IMR-90 (cell line): ENCODE measurements at regions not wholly inside any gene's neighbourhood (a gene's known extent, or its start where the extent isn't known, plus 50 kb on each side); places are given as distances from the start of the nearest gene placed in this dataset.

Source experiments
- ATAC-seq: fragments of 200-7000 bp; cut with Tn5 transposase; 2 replicates; pipeline ENCODE4 v1.9.1; 2020; ENCODE audit warnings: low read depth, mild to moderate bottlenecking, moderate library complexity
- BruUV-seq: library from RNA; stranded (reverse); fragments of 400-500 nt; replicated peaks from 2 replicates; lab custom pipeline; 2021; lab: Mats Ljungman, UMichigan
- CTCF ChIA-PET: fragments of 300-600 bp; formaldehyde crosslinking; extraction: SDS; loops from one replicate; lab custom pipeline; 2021; ENCODE audit warnings: antibody characterized with exemption; lab: Yijun Ruan, JAX
- POLR2A ChIA-PET: fragments of 300-600 bp; sonication (Branson Sonifier 250); formaldehyde crosslinking; loops from one replicate; lab custom pipeline; 2022; ENCODE audit warnings: antibody characterized with exemption; ENCODE audit not compliant: unreplicated experiment; lab: Charles Lee
- DNase-seq: peaks from one replicate; pipeline ENCODE4 v3.0.0; 2013
- H2AFZ ChIP-seq: replicated peaks from 2 replicates; pipeline ENCODE3; 2013; ENCODE audit warnings: low read length, mild to moderate bottlenecking; ENCODE audit not compliant: poor library complexity
- H2AK5ac ChIP-seq: 2 replicates; pipeline ENCODE4 v1.6.1; 2013; ENCODE audit warnings: low read depth, low read length, inconsistent platforms
- H2AK9ac ChIP-seq: replicated peaks from 2 replicates; pipeline ENCODE3; 2013; ENCODE audit warnings: mild to moderate bottlenecking, low read depth, low read length, moderate library complexity; ENCODE audit not compliant: poor library complexity
- H2BK120ac ChIP-seq: 2 replicates; pipeline ENCODE4 v1.6.1; 2013; ENCODE audit warnings: low read depth, low read length, inconsistent platforms
- H2BK15ac ChIP-seq: 3 replicates; pipeline ENCODE4 v1.6.1; 2013; ENCODE audit warnings: low read depth, low read length, inconsistent platforms
- H2BK20ac ChIP-seq: 2 replicates; pipeline ENCODE4 v1.6.1; 2013; ENCODE audit warnings: low read depth, mild to moderate bottlenecking, inconsistent platforms, low read length, moderate library complexity
- H2BK5ac ChIP-seq: 2 replicates; pipeline ENCODE4 v1.6.1; 2013; ENCODE audit warnings: mild to moderate bottlenecking, low read depth, low read length, inconsistent platforms; ENCODE audit not compliant: poor library complexity, severe bottlenecking
- H3K14ac ChIP-seq: replicated peaks from 2 replicates; pipeline ENCODE4 v1.6.1; 2013; ENCODE audit warnings: low read depth, low read length, inconsistent platforms
- H3K18ac ChIP-seq: 2 replicates; pipeline ENCODE4 v1.6.1; 2013; ENCODE audit warnings: low read depth, low read length, control low read depth
- H3K23ac ChIP-seq: 2 replicates; pipeline ENCODE4 v1.6.1; 2013; ENCODE audit warnings: low read depth, low read length, inconsistent platforms
- H3K27ac ChIP-seq: 2 replicates; pipeline ENCODE4 v1.5.1; 2013; ENCODE audit warnings: mild to moderate bottlenecking, control low read depth, low read length; ENCODE audit not compliant: insufficient read depth
- H3K27me3 ChIP-seq: 2 replicates; pipeline ENCODE4 v1.6.1; 2013; ENCODE audit warnings: low read length; ENCODE audit not compliant: control insufficient read depth, insufficient read depth
- H3K36me3 ChIP-seq: 2 replicates; pipeline ENCODE4 v1.6.1; 2013; ENCODE audit warnings: low read length, mixed read lengths; ENCODE audit not compliant: control insufficient read depth, insufficient read depth
- H3K4ac ChIP-seq: 2 replicates; pipeline ENCODE4 v1.6.1; 2013; ENCODE audit warnings: low read depth, low read length, inconsistent platforms
- H3K4me1 ChIP-seq: 2 replicates; pipeline ENCODE4 v1.6.1; 2013; ENCODE audit warnings: low read length, mixed read lengths; ENCODE audit not compliant: control insufficient read depth, insufficient read depth
- H3K4me2 ChIP-seq: 2 replicates; pipeline ENCODE4 v1.6.1; 2013; ENCODE audit warnings: low read depth, mild to moderate bottlenecking, control low read depth, low read length, moderate library complexity
- H3K4me3 ChIP-seq: 2 replicates; pipeline ENCODE4 v1.5.1; 2013; ENCODE audit warnings: low read depth, mild to moderate bottlenecking, control low read depth, low read length, moderate library complexity; ENCODE audit not compliant: insufficient read depth
- H3K56ac ChIP-seq: 2 replicates; pipeline ENCODE4 v1.6.1; 2013; ENCODE audit warnings: low read length, inconsistent platforms; ENCODE audit not compliant: insufficient read depth; ENCODE audit errors: extremely low read depth
- H3K79me1 ChIP-seq, 2 experiments: 2 replicates each; pipeline ENCODE4 v1.6.1; 2013; ENCODE audit warnings: low read length in 2 of 2, inconsistent platforms in 1 of 2, low read depth in 1 of 2
- H3K9ac ChIP-seq: 2 replicates; pipeline ENCODE4 v1.6.1; 2013; ENCODE audit warnings: low read depth, low read length, control low read depth
- H3K9me1 ChIP-seq: 2 replicates; pipeline ENCODE4 v1.6.1; 2013; ENCODE audit warnings: low read length, inconsistent platforms; ENCODE audit not compliant: insufficient read depth
- H3K9me3 ChIP-seq: 2 replicates; pipeline ENCODE4 v1.6.1; 2013; ENCODE audit warnings: low read length; ENCODE audit not compliant: control insufficient read depth, insufficient read depth
- H4K20me1 ChIP-seq: 2 replicates; pipeline ENCODE4 v1.6.1; 2013; ENCODE audit warnings: low read length, inconsistent platforms; ENCODE audit not compliant: insufficient read depth
- H4K5ac ChIP-seq: 2 replicates; pipeline ENCODE4 v1.6.1; 2013; ENCODE audit warnings: mild to moderate bottlenecking, low read depth, low read length, control low read depth
- H4K8ac ChIP-seq, 2 experiments: 2 replicates each; pipeline ENCODE4 v1.6.1; 2013; ENCODE audit warnings: low read depth in 2 of 2, low read length in 2 of 2, control low read depth in 1 of 2, inconsistent platforms in 1 of 2
- H4K91ac ChIP-seq: 2 replicates; pipeline ENCODE4 v1.6.1; 2013; ENCODE audit warnings: low read depth, low read length, inconsistent platforms; ENCODE audit not compliant: insufficient read depth
- MAFK ChIP-seq: IDR thresholded peaks from 2 replicates; pipeline ENCODE4 v1.6.1; 2012; ENCODE audit warnings: low read depth, low read length, improper control_type of control experiment
- NFE2L2 ChIP-seq: fragments of 150-350 bp; IDR thresholded peaks from 2 replicates; pipeline ENCODE4 v1.6.1; 2016; ENCODE audit warnings: low read depth, mild to moderate bottlenecking, low read length
- SMC3 ChIP-seq: fragments of 150-350 bp; IDR thresholded peaks from 2 replicates; pipeline ENCODE4 v1.6.1; 2016; ENCODE audit warnings: low read depth, mild to moderate bottlenecking, antibody characterized with exemption, low read length, moderate library complexity
- WGBS, 2 experiments: methylation state at CpG; one replicate each; pipeline versions ENCODE4 v1.1.5 to v1.1.7; 2013; ENCODE audit warnings: missing lambda C conversion rate in 2 of 2; ENCODE audit not compliant: insufficient read length in 1 of 2; ENCODE audit errors: extremely low coverage in 2 of 2; 5-methylcytosine and 5-hydroxymethylcytosine counted together
- dilution Hi-C: fragments of 300-500 bp; cut with HindIII; formaldehyde crosslinking; loops from one replicate; pipeline ENCODE4 v1.14.3; 2018; ENCODE audit warnings: low sequenced_read_pairs; ENCODE audit not compliant: unreplicated experiment
- in situ Hi-C: fragments of 300-500 bp; cut with MboI; formaldehyde crosslinking; loops from 3 replicates; pipeline ENCODE4 v1.14.3; 2019; ENCODE audit warnings: low sequenced_read_pairs, inconsistent platforms, mixed read lengths
- intact Hi-C: fragments of 100-400 bp; cut with micrococcal nuclease; formaldehyde crosslinking; loops from 2 replicates; pipeline ENCODE4 v1.10.0; 2022

DNA sequence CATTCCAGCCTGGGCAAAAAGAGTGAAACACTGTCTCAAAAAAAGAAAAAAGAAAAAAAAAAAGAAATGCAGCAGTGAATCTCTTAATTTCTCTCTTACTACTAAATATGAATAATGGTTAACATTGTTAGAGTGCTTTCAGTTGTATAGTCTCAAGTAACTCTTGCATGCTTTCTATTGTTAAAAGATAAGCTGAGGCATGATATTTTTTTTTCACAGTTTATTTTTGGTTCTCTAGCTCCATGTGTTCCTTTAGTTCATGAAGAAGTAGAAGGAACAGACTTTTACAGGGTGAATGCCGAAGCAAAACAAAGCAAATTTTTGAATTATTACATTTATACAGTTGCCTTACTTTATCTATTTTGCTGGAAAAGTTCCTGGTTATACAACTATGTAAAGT, 1180.9 kb downstream of the OTOL1 start:
- H3K4ac ChIP-seq, result no peak overlapping the region
- H3K4me2 ChIP-seq, result no peak overlapping the region
- no peak overlapping the region for H2BK120ac ChIP-seq
- no peak overlapping the region for H2AK9ac ChIP-seq
- no peak overlapping the region for H2BK20ac ChIP-seq
- H3K9me1 ChIP-seq, result no peaks in the 10 kb centered on the region
- no peak overlapping the region for H3K18ac ChIP-seq
- H2AFZ ChIP-seq, result no peak overlapping the region
- H2BK15ac ChIP-seq, result no peak overlapping the region
- H2AK5ac ChIP-seq, result no peak overlapping the region
- H2BK5ac ChIP-seq, result no peak overlapping the region
- no peaks in the 10 kb centered on the region for H3K36me3 ChIP-seq
- H3K79me1 ChIP-seq, result no peaks in the 10 kb centered on the region
- H3K9ac ChIP-seq, result no peak overlapping the region
- WGBS, 2 experiments, result no CpG with 5 or more reads among the region's 1 CpG
- no peaks in the 10 kb centered on the region for H4K20me1 ChIP-seq
- H3K27ac ChIP-seq, result no peak overlapping the region
- no peak overlapping the region for H3K23ac ChIP-seq
- ATAC-seq, result no peak
- H4K91ac ChIP-seq, result no peak overlapping the region
- no peaks in the 10 kb centered on the region for H3K4me1 ChIP-seq
- DNase-seq, result no peak
- TF ChIP-seq SMC3 (no peak), NFE2L2 (no peak), MAFK (no peak)
- no peak overlapping the region for H3K56ac ChIP-seq
- no peak overlapping the region for H4K8ac ChIP-seq
- H3K4me3 ChIP-seq, result no peak overlapping the region
- no TSS peak for BruUV-seq
- no peak overlapping the region for H4K5ac ChIP-seq
- H3K27me3 ChIP-seq, result no peaks in the 10 kb centered on the region
- intact Hi-C loops (no loop called here), in situ Hi-C loops (no loop called here), dilution Hi-C loops (no loop called here)
- no peaks in the 10 kb centered on the region for H3K9me3 ChIP-seq
- H3K14ac ChIP-seq, result no peak overlapping the region
- CTCF ChIA-PET, result no interaction called here
- POLR2A ChIA-PET, result no interaction called here
